Prostate gland (tissue), 2 donors: ENCODE measurements at regions not wholly inside any gene's neighbourhood (a gene's known extent, or its start where the extent isn't known, plus 50 kb on each side); places are given as distances from the start of the nearest gene placed in this dataset.

Experiments used
- DNase-seq: peaks from one replicate; pipeline ENCODE4 v3.0.0-alpha.2; 2019; ENCODE audit warnings: low spot score
- H3K27ac ChIP-seq, 2 donors: fragments of 200-600 bp; sonication (generic); 2 replicates each; pipeline ENCODE4 v1.5.1; 2017 to 2019
- H3K27me3 ChIP-seq: fragments of 200-600 bp; sonication (generic); replicated peaks from 2 replicates; pipeline ENCODE4 v1.5.1; 2019; ENCODE audit not compliant: insufficient read depth
- H3K36me3 ChIP-seq, 2 donors: fragments of 200-600 bp; sonication (generic); 1 replicate in 1 of 2; 2 replicates in 1 of 2; pipeline versions ENCODE4 v1.5.1 to v1.8.1; 2017 to 2019
- H3K4me1 ChIP-seq: fragments of 200-600 bp; sonication (generic); replicated peaks from 2 replicates; pipeline ENCODE4 v1.5.1; 2019
- H3K4me3 ChIP-seq, 2 donors: fragments of 200-600 bp; sonication (generic); 2 replicates each; pipeline ENCODE4 v1.5.1; 2017 to 2019
- H3K9me3 ChIP-seq: fragments of 200-600 bp; sonication (generic); 2 replicates; pipeline ENCODE4 v1.5.1; 2017
- POLR2A ChIP-seq: fragments of 450-650 bp; IDR thresholded peaks from one replicate; pipeline ENCODE4 v1.6.1; 2016; ENCODE audit warnings: antibody characterized with exemption, mild to moderate bottlenecking
- POLR2AphosphoS5 ChIP-seq: sonication (generic); formaldehyde crosslinking; IDR thresholded peaks from one replicate; pipeline ENCODE4 v1.6.1; 2017; ENCODE audit warnings: antibody characterized with exemption
- WGBS: methylation state at CpG from one replicate; pipeline ENCODE4 v1.1.5; 2018; 5-methylcytosine and 5-hydroxymethylcytosine counted together
- intact Hi-C: fragments of 100-400 bp; cut with DNase I; formaldehyde crosslinking; loops from one replicate; pipeline ENCODE4 v1.14.2; 2022
- TF ChIP-seq, protein P1 (sequence below), 4 experiments: fragments of 200-600 bp in 2 of 4; fragments of 450-650 bp in 2 of 4; sonication (generic) in 2 of 4; IDR thresholded peaks; 1 replicate in 3 of 4; 2 replicates in 1 of 4; pipeline ENCODE4 v1.5.1; 2016 to 2019; ENCODE audit warnings: antibody characterized with exemption in 4 of 4, mild to moderate bottlenecking in 2 of 4, moderate library complexity in 2 of 4

DNA sequence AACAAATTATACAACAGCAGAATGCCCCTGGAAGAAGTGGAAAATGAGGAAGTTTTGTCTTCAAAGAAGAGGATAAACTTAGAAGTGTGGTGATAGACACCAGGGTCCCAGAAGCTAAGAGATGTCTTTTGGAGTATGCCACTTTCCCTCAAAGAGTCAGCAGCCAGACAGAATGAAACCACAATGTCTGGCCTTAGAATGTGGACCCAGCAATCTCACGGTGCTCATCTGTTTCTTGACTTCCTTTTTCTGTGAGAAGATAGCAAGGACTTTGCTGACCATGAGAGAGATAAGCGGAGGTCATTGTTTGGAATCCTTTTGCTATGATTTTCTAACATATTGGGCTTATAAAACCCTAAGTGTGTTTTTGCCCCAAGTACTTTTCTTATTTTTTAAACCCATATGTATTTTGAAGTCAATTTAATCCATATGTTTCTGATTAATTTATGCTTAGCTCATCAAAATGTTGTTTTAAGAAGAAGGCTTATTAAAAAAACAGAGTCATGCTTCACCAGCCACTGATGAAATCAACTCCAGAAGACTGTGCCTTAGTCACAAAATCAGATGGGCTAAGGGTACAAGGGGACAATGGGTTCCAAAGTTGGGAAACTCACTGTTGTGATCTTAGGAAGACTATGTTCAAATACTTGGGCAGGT, 451.2 kb upstream of the JAG1 start:
- Histone ChIP-seq H3K36me3 (no peaks in the 10 kb centered on the region), H3K27me3 (no peaks in the 10 kb centered on the region), H3K9me3 (no peaks in the 10 kb centered on the region), H3K4me3 (no peak overlapping the region), H3K4me1 (no peaks in the 10 kb centered on the region), H3K27ac (no peak overlapping the region)
- intact Hi-C loops: no loop called here
- WGBS: 86% methylated on average over 2 of the region's 2 CpGs
- DNase-seq: no peak
- TF ChIP-seq POLR2A (no peak), POLR2AphosphoS5 (no peak)
- TF ChIP-seq, protein P1, sequence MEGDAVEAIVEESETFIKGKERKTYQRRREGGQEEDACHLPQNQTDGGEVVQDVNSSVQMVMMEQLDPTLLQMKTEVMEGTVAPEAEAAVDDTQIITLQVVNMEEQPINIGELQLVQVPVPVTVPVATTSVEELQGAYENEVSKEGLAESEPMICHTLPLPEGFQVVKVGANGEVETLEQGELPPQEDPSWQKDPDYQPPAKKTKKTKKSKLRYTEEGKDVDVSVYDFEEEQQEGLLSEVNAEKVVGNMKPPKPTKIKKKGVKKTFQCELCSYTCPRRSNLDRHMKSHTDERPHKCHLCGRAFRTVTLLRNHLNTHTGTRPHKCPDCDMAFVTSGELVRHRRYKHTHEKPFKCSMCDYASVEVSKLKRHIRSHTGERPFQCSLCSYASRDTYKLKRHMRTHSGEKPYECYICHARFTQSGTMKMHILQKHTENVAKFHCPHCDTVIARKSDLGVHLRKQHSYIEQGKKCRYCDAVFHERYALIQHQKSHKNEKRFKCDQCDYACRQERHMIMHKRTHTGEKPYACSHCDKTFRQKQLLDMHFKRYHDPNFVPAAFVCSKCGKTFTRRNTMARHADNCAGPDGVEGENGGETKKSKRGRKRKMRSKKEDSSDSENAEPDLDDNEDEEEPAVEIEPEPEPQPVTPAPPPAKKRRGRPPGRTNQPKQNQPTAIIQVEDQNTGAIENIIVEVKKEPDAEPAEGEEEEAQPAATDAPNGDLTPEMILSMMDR (IDR thresholded peaks at IDR 0.05): no peak

DNA sequence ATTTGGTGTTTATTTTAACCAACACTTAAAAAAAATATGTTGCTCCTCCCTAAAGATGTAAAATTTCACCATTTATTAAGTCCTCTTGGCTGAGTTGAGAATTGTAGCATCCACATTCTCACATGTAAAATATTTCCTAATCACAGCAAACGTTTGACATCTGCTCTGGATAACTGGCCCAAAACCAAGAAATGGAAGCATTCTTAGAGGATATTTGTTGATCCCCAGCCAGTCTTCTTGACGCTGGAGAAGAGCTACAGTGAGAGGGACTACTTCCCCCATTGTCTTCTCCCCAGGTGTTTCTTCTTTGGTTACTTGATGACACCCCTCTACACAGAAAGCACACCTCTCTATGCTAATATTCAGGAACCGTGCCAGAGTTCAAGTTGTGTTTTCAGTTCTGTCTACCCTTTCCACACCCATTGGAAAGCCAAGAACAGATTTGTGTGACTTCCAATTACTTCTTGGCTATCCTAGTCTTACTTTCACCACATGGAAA, 454.5 kb upstream of the JAG1 start:
- intact Hi-C loops: no loop called here
- WGBS: 49% methylated on average over 3 of the region's 3 CpGs
- no peak for DNase-seq
- no peaks in the 10 kb centered on the region for H3K9me3 ChIP-seq
- no peak overlapping the region for H3K27ac ChIP-seq
- no peaks in the 10 kb centered on the region for H3K4me1 ChIP-seq
- H3K36me3 ChIP-seq: no peaks in the 10 kb centered on the region
- H3K27me3 ChIP-seq: no peaks in the 10 kb centered on the region
- H3K4me3 ChIP-seq: no peak overlapping the region
- TF ChIP-seq POLR2AphosphoS5: no peak
- no peak for TF ChIP-seq POLR2A
- TF ChIP-seq, protein P1 (IDR thresholded peaks at IDR 0.05): no peak

DNA sequence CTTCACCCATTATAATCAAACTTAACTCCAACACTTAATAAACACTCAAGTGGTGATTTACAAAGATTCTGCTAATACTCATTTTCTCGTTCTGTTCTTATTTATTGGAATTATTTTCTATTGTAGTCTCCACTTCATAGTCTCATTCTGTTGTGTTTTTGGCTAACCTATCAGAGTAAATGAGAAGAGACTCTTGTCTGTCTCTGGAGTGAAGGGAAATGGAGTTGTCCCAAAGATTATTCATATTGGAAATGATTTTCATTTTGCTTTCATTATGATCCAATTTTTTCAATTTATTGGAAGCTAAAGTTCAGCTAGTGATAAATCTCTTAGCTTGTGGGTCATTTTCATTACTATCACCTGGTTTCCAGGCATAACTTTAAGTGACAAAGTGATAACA, 454.9 kb upstream of the JAG1 start:
- Histone ChIP-seq H3K4me1 (no peaks in the 10 kb centered on the region), H3K27me3 (no peaks in the 10 kb centered on the region), H3K9me3 (no peaks in the 10 kb centered on the region), H3K27ac (no peak overlapping the region), H3K4me3 (no peak overlapping the region), H3K36me3 (no peaks in the 10 kb centered on the region)
- intact Hi-C loops: no loop called here
- no peak for DNase-seq
- 59% methylated on average over 1 of the region's 1 CpG for WGBS
- TF ChIP-seq POLR2AphosphoS5 (no peak), POLR2A (no peak)
- TF ChIP-seq, protein P1 (IDR thresholded peaks at IDR 0.05): no peak

DNA sequence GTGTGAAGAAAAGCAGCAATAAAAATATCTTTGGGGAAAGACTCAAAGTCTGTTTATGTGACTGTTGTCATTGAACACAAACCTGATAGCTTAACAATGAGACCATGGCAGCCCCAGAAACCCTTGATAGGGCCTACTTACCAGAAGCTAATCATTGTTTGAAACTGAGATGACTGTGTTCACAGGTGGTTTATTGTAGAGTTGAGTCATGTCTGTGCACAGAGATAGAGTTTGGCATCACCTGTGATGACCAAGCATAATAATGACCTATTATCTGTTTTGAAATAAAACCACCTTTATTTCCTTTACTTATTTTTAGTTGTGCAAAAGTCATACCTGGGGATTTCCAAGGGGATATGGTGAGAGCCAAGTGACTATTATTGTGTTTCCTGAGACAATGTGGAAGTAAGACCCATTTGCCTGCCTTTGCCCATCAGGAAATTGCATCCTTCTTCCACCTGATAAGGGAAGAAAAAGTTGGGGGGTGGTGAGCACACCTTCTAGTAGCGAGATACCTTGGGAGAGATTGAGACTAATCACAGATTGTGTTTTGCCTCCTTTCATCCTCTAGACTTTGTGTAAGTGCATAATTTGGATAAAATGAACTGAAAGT, 456.9 kb upstream of the JAG1 start:
- Histone ChIP-seq H3K4me1 (no peaks in the 10 kb centered on the region), H3K27me3 (no peaks in the 10 kb centered on the region), H3K4me3 (no peak overlapping the region), H3K36me3 (no peaks in the 10 kb centered on the region), H3K27ac (no peak overlapping the region), H3K9me3 (no peaks in the 10 kb centered on the region)
- 97% methylated on average over 1 of the region's 1 CpG for WGBS
- no peak for DNase-seq
- TF ChIP-seq, protein P1 (IDR thresholded peaks at IDR 0.05): no peak
- TF ChIP-seq POLR2AphosphoS5: no peak
- no peak for TF ChIP-seq POLR2A
- intact Hi-C loops: no loop called here
